ENCODE measurements at regions not wholly inside any gene's neighbourhood (a gene's known extent, or its start where the extent isn't known, plus 50 kb on each side); places are given as distances from the start of the nearest gene placed in this dataset.
"Not testable (repeated sequence)": the region's sequence is repeated elsewhere in the genome, so short reads cannot be mapped to it uniquely, and the experiment has no call there.

DNA sequence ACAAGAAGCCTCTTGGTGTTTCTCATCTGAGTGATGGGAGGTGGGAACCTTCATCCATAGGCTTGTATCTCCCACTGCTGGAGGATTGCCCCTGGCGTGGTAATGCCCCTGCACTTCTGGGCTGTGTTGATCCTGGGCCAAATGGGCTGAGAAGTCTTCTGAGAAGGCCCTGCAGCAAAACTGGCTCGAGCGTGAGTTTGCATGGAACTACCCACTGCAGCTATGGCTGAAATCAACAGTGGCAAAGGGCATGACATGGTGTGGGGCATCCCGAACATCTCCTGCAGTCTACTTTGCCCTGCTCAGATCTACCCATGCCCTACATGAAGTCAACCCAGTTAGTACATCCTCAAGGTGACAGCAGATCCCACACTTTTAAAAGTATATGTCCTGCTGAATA is 130.6 kb downstream of the NRN1 start:
- Histone ChIP-seq H4K20me1 (ENCODE audit: insufficient read depth) (no peaks in the 10 kb centered on the region), H3K27me3 (ENCODE audit: insufficient read depth) (no peaks in the 10 kb centered on the region; the same call in 1 of the 2 replicates), H3K4me2 (no peak overlapping the region), H3K79me2 (ENCODE audit: insufficient read depth) (no peaks in the 10 kb centered on the region), H3K27ac (ENCODE audit: low read depth in 2 of 2, low read length in 1 of 2) (no peak overlapping the region), H3K4me3 (ENCODE audit: low read depth in 2 of 2, low read length in 1 of 2) (no peak overlapping the region), H3K36me3 (replicated peaks in 1 of 2; ENCODE audit: control insufficient read depth in 1 of 2, insufficient read depth in 2 of 2, low read length in 1 of 2) (no peaks in the 10 kb centered on the region), H3K4me1 (ENCODE audit: control insufficient read depth in 1 of 2, insufficient read depth in 2 of 2, low read depth in 1 of 2, low read length in 1 of 2) (no peaks in the 10 kb centered on the region), H3F3A (replicated peaks; ENCODE audit: insufficient read depth) (no peaks in the 10 kb centered on the region), H3K9ac (no peak overlapping the region), H3K9me2 (no peaks in the 10 kb centered on the region), H3K9me3 (no peaks in the 10 kb centered on the region), H2AFZ (ENCODE audit: low read depth) (no peak overlapping the region)
- 29% methylated on average over 1 of the region's 4 CpGs for WGBS (ENCODE audit: low lambda C conversion rate)
- CTCF ChIA-PET, result no interaction called here
- POLR2A ChIA-PET, result no interaction called here
- TF ChIP-seq, protein P1, sequence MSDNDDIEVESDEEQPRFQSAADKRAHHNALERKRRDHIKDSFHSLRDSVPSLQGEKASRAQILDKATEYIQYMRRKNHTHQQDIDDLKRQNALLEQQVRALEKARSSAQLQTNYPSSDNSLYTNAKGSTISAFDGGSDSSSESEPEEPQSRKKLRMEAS (IDR thresholded peaks at IDR 0.05; ENCODE audit: low read depth), result no peak
- TF ChIP-seq RXRA (IDR thresholded peaks at IDR 0.05; ENCODE audit: borderline replicate concordance, low read depth) (no peak), RCOR1 (IDR thresholded peaks at IDR 0.05; ENCODE audit: low read length) (no peak), RAD21 (IDR thresholded peaks at IDR 0.05; ENCODE audit: low read length) (no peak), TEAD4 (IDR thresholded peaks at IDR 0.05; ENCODE audit: borderline replicate concordance, insufficient read depth) (no peak), JUND (IDR thresholded peaks at IDR 0.05) (no peak), GABPA (IDR thresholded peaks at IDR 0.05; ENCODE audit: low read depth) (no peak), EP300 (IDR thresholded peaks at IDR 0.05; ENCODE audit: borderline replicate concordance in 1 of 2, low read depth in 1 of 2, low read length in 1 of 2) (no peak), YY1 (IDR thresholded peaks at IDR 0.05; ENCODE audit: low read depth) (no peak), EZH2phosphoT487 (IDR thresholded peaks at IDR 0.05; ENCODE audit: borderline replicate concordance, low read depth) (no peak), FOSL2 (IDR thresholded peaks at IDR 0.05; ENCODE audit: borderline replicate concordance, low read depth) (no peak), NRF1 (IDR thresholded peaks at IDR 0.05; ENCODE audit: low read depth, low read length) (no peak), PBX3 (IDR thresholded peaks at IDR 0.05) (no peak), ZBTB33 (IDR thresholded peaks at IDR 0.05; ENCODE audit: borderline replicate concordance, low read depth) (no peak), USF1 (IDR thresholded peaks at IDR 0.05; ENCODE audit: borderline replicate concordance, low read depth) (no peak), ELF1 (IDR thresholded peaks at IDR 0.05) (no peak), SMC3 (IDR thresholded peaks at IDR 0.05; ENCODE audit: low read depth, low read length) (no peak), MXI1 (IDR thresholded peaks at IDR 0.05; ENCODE audit: low read depth, low read length) (no peak)
- TF ChIP-seq, protein P2, sequence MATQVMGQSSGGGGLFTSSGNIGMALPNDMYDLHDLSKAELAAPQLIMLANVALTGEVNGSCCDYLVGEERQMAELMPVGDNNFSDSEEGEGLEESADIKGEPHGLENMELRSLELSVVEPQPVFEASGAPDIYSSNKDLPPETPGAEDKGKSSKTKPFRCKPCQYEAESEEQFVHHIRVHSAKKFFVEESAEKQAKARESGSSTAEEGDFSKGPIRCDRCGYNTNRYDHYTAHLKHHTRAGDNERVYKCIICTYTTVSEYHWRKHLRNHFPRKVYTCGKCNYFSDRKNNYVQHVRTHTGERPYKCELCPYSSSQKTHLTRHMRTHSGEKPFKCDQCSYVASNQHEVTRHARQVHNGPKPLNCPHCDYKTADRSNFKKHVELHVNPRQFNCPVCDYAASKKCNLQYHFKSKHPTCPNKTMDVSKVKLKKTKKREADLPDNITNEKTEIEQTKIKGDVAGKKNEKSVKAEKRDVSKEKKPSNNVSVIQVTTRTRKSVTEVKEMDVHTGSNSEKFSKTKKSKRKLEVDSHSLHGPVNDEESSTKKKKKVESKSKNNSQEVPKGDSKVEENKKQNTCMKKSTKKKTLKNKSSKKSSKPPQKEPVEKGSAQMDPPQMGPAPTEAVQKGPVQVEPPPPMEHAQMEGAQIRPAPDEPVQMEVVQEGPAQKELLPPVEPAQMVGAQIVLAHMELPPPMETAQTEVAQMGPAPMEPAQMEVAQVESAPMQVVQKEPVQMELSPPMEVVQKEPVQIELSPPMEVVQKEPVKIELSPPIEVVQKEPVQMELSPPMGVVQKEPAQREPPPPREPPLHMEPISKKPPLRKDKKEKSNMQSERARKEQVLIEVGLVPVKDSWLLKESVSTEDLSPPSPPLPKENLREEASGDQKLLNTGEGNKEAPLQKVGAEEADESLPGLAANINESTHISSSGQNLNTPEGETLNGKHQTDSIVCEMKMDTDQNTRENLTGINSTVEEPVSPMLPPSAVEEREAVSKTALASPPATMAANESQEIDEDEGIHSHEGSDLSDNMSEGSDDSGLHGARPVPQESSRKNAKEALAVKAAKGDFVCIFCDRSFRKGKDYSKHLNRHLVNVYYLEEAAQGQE (IDR thresholded peaks at IDR 0.05; ENCODE audit: low read depth, low read length), result no peak
- DNase-seq, result no peak

DNA sequence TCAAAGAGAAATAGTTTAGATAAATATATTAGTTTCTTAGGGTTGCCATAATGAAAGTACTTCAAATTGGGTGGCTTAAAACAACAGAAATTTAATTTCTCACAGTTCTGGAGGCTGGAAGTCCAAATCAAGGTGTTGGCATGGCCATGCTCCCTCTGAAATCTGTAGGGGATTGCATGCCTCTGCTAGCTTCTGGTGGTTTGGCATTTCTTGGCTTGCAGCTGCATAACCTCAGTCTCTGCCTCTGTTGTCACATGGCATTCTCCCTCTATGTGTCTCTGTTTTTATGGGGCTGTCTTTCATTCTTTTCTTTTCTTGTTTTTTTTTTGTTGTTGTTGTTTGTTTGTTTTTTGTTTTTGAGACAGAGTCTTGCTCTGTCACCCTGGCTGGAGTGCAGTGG is 132.7 kb downstream of the NRN1 start:
- H3K9ac ChIP-seq; H3K4me3 ChIP-seq (ENCODE audit: low read depth in 2 of 2, low read length in 1 of 2): not testable (repeated sequence)

More for the DNA sequence above, 132.7 kb downstream of the NRN1 start:
- H3K27ac ChIP-seq (ENCODE audit: low read depth in 2 of 2, low read length in 1 of 2); CTCF ChIA-PET; H3F3A ChIP-seq (replicated peaks; ENCODE audit: insufficient read depth); H3K9me2 ChIP-seq; H3K36me3 ChIP-seq (replicated peaks in 1 of 2; ENCODE audit: control insufficient read depth in 1 of 2, insufficient read depth in 2 of 2, low read length in 1 of 2); H4K20me1 ChIP-seq (ENCODE audit: insufficient read depth); DNase-seq; H3K4me2 ChIP-seq; POLR2A ChIA-PET; H3K9me3 ChIP-seq; H3K4me1 ChIP-seq (ENCODE audit: control insufficient read depth in 1 of 2, insufficient read depth in 2 of 2, low read depth in 1 of 2, low read length in 1 of 2); H3K79me2 ChIP-seq (ENCODE audit: insufficient read depth); H3K27me3 ChIP-seq (ENCODE audit: insufficient read depth); H2AFZ ChIP-seq (ENCODE audit: low read depth): not testable (repeated sequence)

Measured in SK-N-SH (cell line).